ENCODE measurements at regions not wholly inside any gene's neighbourhood (a gene's known extent, or its start where the extent isn't known, plus 50 kb on each side); places are given as distances from the start of the nearest gene placed in this dataset.

DNA sequence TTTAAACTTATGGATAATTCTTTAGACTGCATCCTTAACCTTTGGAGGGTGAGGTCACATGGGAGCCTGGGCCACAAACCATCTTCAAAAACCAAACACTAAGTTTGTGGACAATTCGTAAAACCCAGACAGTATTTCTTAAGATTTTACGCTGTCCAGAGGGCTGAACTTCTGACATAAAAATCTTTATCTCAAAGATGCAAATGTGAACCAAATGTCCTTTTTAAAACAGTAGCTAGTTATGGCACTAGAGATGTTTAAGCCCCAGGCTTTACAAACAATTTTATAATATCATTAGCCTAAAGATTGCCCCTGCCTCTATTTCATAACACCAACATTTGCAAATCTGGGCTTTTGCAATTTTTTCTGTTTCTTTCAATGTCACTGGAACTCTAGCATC, 287.2 kb downstream of the SATB1 start:
- Histone ChIP-seq H3K79me2 (ENCODE audit: insufficient read depth, low read depth) (no peaks in the 10 kb centered on the region), H3K27ac (no peak overlapping the region), H3K4me2 (no peak overlapping the region), H3K27me3 (ENCODE audit: insufficient read depth, low read depth) (no peaks in the 10 kb centered on the region), H2AFZ (ENCODE audit: low read depth) (no peak overlapping the region), H4K20me1 (ENCODE audit: insufficient read depth) (no peaks in the 10 kb centered on the region), H3K4me1 (ENCODE audit: low read depth, poor library complexity, severe bottlenecking) (no peaks in the 10 kb centered on the region), H3K4me3 (IDR thresholded peaks at IDR 0.05; ENCODE audit: insufficient read depth, low read depth, low read length) (no peak overlapping the region), H3K9ac (no peak overlapping the region), H3K36me3 (ENCODE audit: insufficient read depth) (no peaks in the 10 kb centered on the region)
- TF ChIP-seq CTCF (conservative IDR thresholded peaks at IDR 0.05; ENCODE audit: low read depth, low read length): no peak

DNA sequence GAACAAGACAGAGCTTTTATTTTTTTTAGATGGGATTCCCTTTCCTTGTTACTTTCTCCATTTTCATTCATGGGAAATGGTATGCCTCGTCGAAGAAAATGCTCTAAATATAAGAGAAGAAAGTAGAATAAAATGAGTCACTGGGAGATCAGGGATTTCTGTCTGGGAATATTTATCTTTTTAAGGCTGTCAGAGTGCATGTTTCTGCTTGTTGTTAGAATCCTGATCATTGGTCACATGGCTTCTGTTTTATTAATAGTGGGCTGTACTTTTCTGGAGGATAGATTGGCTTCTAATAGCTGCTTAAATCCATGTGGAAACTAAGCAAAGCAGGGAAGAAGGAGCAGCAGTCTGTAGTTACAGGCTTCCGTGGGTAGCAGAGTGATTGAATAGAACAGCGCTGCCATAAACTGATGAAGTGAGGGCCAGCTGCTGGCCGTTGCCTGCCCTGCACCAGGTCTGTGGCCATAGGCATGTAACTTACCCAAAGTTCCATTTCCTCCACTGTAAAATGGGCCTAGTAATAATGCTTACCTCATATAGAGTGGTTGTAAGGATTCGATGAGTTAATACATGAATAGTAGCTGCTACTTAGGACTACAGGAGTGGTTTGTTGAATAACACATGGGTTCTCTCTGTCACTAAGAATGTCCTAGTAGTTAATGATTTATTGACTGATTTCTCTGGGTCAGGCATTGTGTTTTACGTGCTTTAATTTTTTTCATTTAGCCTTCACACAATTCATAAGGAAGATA, 289.9 kb downstream of the SATB1 start:
- H3K4me3 ChIP-seq (IDR thresholded peaks at IDR 0.05; ENCODE audit: insufficient read depth, low read depth, low read length): no peak overlapping the region
- H4K20me1 ChIP-seq (ENCODE audit: insufficient read depth): no peaks in the 10 kb centered on the region
- no peak for TF ChIP-seq CTCF (conservative IDR thresholded peaks at IDR 0.05; ENCODE audit: low read depth, low read length)
- H3K4me2 ChIP-seq: no peak overlapping the region
- H3K9ac ChIP-seq: no peak overlapping the region
- H3K36me3 ChIP-seq (ENCODE audit: insufficient read depth): no peaks in the 10 kb centered on the region
- H3K27ac ChIP-seq: no peak overlapping the region
- no peaks in the 10 kb centered on the region for H3K79me2 ChIP-seq (ENCODE audit: insufficient read depth, low read depth)
- no peaks in the 10 kb centered on the region for H3K27me3 ChIP-seq (ENCODE audit: insufficient read depth, low read depth)
- no peak overlapping the region for H2AFZ ChIP-seq (ENCODE audit: low read depth)
- H3K4me1 ChIP-seq (ENCODE audit: low read depth, poor library complexity, severe bottlenecking): no peaks in the 10 kb centered on the region

- no peak overlapping the region for H3K27ac ChIP-seq
- TF ChIP-seq CTCF (conservative IDR thresholded peaks at IDR 0.05; ENCODE audit: low read depth, low read length): no peak
- H3K27me3 ChIP-seq (ENCODE audit: insufficient read depth, low read depth): no peaks in the 10 kb centered on the region
- H3K36me3 ChIP-seq (ENCODE audit: insufficient read depth): no peaks in the 10 kb centered on the region
- H3K4me1 ChIP-seq (ENCODE audit: low read depth, poor library complexity, severe bottlenecking): no peaks in the 10 kb centered on the region
- no peak overlapping the region for H3K9ac ChIP-seq
- no peaks in the 10 kb centered on the region for H4K20me1 ChIP-seq (ENCODE audit: insufficient read depth)
- H3K4me2 ChIP-seq: no peak overlapping the region
- no peak overlapping the region for H2AFZ ChIP-seq (ENCODE audit: low read depth)
- H3K4me3 ChIP-seq (IDR thresholded peaks at IDR 0.05; ENCODE audit: insufficient read depth, low read depth, low read length): no peak overlapping the region
- H3K79me2 ChIP-seq (ENCODE audit: insufficient read depth, low read depth): no peaks in the 10 kb centered on the region
Measured at GRCh38 chr3:18134386-18135059, 290.6 kb downstream of the SATB1 start.

DNA sequence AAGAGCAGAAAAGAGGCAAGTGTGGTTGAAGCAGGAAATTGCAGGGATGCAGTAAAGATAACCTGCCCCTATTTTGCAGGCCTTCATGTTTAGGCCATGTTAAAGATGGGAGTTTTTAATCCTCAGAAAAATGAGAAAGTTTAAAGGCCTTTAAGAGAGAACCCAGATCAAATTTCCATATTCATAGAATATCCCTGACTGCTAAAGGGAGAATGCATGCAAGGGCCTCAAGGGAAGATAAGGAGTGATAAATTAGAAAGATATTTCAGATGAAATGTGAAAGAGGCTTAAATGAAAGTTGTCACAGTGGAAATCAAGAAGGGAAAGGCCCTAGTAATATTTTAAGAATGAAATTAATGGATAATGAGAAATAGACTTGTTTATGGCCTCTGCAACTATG, 292.1 kb downstream of the SATB1 start:
- no peak for TF ChIP-seq CTCF (conservative IDR thresholded peaks at IDR 0.05; ENCODE audit: low read depth, low read length)
- H2AFZ ChIP-seq (ENCODE audit: low read depth): no peak overlapping the region
- no peak overlapping the region for H3K4me3 ChIP-seq (IDR thresholded peaks at IDR 0.05; ENCODE audit: insufficient read depth, low read depth, low read length)
- H3K4me2 ChIP-seq: no peak overlapping the region
- H3K36me3 ChIP-seq (ENCODE audit: insufficient read depth): no peaks in the 10 kb centered on the region
- H3K27me3 ChIP-seq (ENCODE audit: insufficient read depth, low read depth): no peaks in the 10 kb centered on the region
- H3K27ac ChIP-seq: no peak overlapping the region
- no peaks in the 10 kb centered on the region for H3K79me2 ChIP-seq (ENCODE audit: insufficient read depth, low read depth)
- H3K9ac ChIP-seq: no peak overlapping the region
- H4K20me1 ChIP-seq (ENCODE audit: insufficient read depth): no peaks in the 10 kb centered on the region
- H3K4me1 ChIP-seq (ENCODE audit: low read depth, poor library complexity, severe bottlenecking): no peaks in the 10 kb centered on the region
